ENCODE measurements at regions not wholly inside any gene's neighbourhood (a gene's known extent, or its start where the extent isn't known, plus 50 kb on each side); places are given as distances from the start of the nearest gene placed in this dataset.

GRCh38 chr11:91776655-91777054 lies 448.0 kb upstream of the FAT3 start:
- DNase-seq (ENCODE audit: extremely low read depth, low read depth): no peak

- no peak for DNase-seq (ENCODE audit: extremely low read depth, low read depth)
Observed at GRCh38 chr11:91773090-91773489, 451.5 kb upstream of the FAT3 start.

DNA sequence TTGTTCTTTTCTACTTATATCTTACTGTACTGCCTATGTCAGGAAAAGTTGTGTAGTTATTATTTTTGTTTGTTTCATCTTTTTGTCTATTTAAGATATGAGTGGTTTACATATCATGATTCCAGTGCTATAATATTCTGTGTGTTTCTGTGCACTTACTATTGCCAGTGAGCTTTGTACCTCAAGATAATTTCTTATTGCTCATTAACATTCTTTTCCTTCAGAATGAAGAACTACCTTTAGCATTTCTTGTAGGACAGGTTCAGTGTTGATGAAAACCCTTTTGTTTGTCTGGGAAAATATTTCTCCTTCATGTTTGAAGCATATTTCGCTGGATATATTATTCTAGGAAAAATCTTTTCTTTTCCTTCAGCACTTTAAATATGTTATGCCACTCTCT lies 452.7 kb upstream of the FAT3 start:
- no peak for DNase-seq (ENCODE audit: extremely low read depth, low read depth)

- DNase-seq (ENCODE audit: extremely low read depth, low read depth): no peak
Observed at GRCh38 chr11:91768783-91769182, 455.8 kb upstream of the FAT3 start.

- no peak for DNase-seq (ENCODE audit: extremely low read depth, low read depth)
Observed at GRCh38 chr11:91763331-91763730, 461.3 kb upstream of the FAT3 start.

GRCh38 chr11:91761406-91762025 lies 463.1 kb upstream of the FAT3 start:
- no peak for DNase-seq (ENCODE audit: extremely low read depth, low read depth)

- DNase-seq (ENCODE audit: extremely low read depth, low read depth): no peak
Observed at GRCh38 chr11:91756829-91757480, 467.7 kb upstream of the FAT3 start.

- DNase-seq (ENCODE audit: extremely low read depth, low read depth): no peak
Observed at GRCh38 chr11:91755951-91756707, 468.5 kb upstream of the FAT3 start.

DNA sequence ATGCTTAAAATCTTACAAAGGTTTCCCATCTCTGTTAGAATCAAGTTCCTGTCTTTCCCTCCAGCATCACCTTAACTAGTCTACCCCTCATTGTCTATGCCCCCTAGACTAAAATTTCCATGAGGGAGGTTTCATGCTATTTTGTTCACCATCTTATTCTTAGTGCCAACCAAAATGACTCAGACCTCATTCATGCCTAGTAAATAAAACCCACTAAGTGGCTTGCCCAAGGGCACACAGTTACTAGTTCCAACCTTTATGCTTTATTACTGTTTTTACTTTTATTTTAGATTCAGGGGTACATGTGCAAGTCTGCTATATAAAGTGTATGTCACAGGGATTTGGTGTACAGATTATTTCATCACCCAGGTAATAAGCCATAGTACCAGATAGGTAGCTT lies 469.1 kb upstream of the FAT3 start:
- DNase-seq (ENCODE audit: extremely low read depth, low read depth): no peak

- DNase-seq (ENCODE audit: extremely low read depth, low read depth): no peak
Observed at GRCh38 chr11:91749251-91749650, 475.4 kb upstream of the FAT3 start.

GRCh38 chr11:91742155-91742554 lies 482.5 kb upstream of the FAT3 start:
- DNase-seq (ENCODE audit: extremely low read depth, low read depth): no peak

- no peak for DNase-seq (ENCODE audit: extremely low read depth, low read depth)
Observed at GRCh38 chr11:91731051-91731450, 493.6 kb upstream of the FAT3 start.

DNA sequence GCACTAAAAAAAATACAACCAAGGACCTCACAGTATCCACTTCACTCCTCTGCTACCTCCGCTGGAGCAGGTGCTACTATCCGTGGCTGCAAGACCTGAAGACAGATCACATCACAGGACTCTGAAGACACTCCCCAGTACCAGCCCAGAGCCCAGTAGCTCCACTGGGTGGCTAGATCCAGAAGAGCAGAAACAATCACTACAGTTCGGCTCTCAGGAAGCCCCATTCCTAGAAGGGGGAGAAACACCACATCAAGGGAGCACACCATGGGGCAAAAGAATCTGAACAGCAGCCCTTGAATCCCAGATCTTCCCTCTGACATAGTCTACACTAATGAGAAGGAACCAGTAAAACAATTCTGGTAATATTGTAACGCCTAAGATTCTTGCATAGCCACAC lies 494.0 kb upstream of the FAT3 start:
- no peak for DNase-seq (ENCODE audit: extremely low read depth, low read depth)

- no peak for DNase-seq (ENCODE audit: extremely low read depth, low read depth)
Observed at GRCh38 chr11:91730057-91730456, 494.6 kb upstream of the FAT3 start.

- DNase-seq (ENCODE audit: extremely low read depth, low read depth): no peak
Observed at GRCh38 chr11:91717169-91717568, 507.4 kb upstream of the FAT3 start.

DNA sequence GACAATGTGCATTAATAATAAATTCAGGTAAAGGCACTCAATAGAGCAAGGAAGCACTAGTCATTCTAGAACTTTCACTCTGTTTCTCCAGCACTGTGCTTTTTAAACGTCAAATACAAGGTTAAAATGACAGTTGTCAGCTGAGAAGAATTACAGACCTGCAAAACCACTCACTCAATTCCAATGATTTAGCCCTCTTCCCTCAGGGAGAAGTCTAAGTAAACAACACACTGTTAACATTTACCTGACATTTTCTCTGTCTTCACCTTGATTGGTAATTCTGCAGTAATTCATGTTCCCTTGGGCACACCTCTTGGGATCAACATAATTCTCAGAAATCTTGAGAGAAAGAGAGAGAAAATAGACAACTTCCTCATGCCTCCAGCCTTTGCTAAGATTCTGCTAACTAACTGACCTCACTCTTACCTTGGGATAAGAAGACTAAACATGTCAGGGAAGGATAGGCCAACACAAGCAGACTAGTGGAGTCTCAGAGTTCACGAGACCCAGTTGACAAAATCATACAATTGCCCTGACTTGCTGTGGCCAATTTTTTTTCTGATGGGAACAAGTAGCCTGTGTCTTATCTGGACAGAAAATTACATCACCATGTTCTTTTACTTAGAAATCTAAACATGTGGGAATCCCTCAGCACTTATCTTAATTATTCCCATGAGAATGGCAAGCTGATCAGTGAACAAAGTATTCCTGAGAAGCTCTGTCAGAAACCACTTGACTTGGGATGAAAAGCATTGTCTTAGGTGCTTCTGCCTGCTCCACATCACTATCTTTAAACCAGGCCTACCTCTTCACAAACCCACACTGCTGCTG lies 516.8 kb upstream of the FAT3 start:
- DNase-seq (ENCODE audit: extremely low read depth, low read depth): no peak

- no peak for DNase-seq (ENCODE audit: extremely low read depth, low read depth)
Observed at GRCh38 chr11:91703042-91703441, 521.6 kb upstream of the FAT3 start.

DNA sequence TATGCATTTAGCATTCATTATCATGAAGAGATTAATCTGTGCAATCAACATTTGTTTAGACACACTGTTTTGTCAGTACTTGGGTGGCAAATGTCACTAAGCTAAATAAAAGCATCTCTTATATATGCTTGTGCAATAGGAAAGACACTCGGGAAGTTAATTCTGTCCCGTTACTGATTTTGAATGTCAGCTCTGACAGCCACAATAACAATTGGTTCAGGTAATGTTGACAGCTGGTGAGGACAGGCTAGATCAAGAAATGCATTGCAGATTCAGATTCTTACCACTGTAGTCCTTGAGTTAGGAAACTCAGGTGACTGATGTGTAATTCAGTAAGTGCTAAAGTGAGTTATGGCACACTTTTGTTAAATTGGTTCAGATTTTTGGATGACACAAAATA lies 523.8 kb upstream of the FAT3 start:
- DNase-seq (ENCODE audit: extremely low read depth, low read depth): no peak

- DNase-seq (ENCODE audit: extremely low read depth, low read depth): no peak
Observed at GRCh38 chr11:91698845-91699244, 525.8 kb upstream of the FAT3 start.

DNA sequence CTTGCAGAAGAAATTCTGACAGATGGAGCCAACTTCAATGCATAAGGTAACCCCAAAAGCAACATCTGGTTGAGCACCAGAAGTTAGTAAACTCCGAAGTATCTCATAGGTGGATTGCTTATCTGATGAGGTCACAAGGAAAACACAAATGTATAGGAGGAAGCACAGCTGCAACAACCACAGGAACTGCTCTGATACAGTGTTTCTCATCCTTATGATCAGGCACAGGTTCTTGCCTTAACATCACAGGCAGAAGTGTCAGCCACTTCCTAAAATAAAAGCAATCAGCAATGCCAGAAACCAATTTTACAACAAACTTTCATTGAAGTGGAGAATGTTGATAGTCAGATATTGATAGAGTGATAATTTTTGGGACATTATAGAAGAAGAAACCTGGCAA lies 530.3 kb upstream of the FAT3 start:
- no peak for DNase-seq (ENCODE audit: extremely low read depth, low read depth)

GRCh38 chr11:91691872-91692271 lies 532.7 kb upstream of the FAT3 start:
- no peak for DNase-seq (ENCODE audit: extremely low read depth, low read depth)

Data from NCI-H460 (cell line).